ENCODE measurements at regions not wholly inside any gene's neighbourhood (a gene's known extent, or its start where the extent isn't known, plus 50 kb on each side); places are given as distances from the start of the nearest gene placed in this dataset.

DNA sequence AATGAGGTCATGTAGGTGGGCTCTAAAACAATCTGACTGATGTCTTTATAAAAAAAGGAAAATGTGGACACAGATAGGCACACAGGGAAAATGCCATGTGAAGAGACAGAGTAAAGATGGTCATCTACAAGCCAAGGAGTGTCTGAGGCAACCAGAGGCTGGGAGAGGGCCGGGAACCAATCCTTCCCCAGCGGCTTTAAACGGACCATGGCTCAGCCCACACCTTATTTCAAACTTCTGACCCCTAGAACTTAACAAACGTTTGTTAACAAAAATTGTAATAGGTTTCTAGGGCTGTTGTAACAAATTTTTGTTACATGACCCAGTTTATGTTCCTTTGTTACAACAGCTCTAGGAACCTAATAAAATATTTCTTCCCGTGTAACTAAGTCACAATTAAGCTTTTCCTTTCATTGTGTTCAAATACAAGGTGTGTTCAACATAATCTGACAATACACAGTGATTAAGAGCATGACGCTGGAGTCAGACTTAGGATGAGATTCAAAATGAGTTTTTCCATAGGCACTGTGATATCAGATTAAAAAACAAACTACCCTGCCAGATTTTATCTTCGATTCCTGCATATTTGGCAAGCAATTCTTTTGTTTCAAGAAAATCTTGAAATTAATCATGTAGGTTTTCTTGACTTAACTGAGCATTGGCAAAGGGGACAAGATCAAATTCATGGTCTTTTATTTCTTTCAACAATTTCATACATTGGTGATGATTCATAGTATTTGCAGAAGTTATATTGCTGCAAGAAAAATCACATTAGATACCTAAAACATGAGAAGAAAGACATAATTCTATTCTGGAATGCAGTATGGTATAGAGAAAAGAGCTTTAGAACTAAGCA is 169.5 kb upstream of the RIPOR2 start:
- H3T11ph ChIP-seq (ENCODE audit: low read length), result no peak overlapping the region
- H3K79me1 ChIP-seq (ENCODE audit: insufficient read depth, low read depth, low read length, poor library complexity, severe bottlenecking), result no peaks in the 10 kb centered on the region
- no peak overlapping the region for H2BK15ac ChIP-seq (ENCODE audit: low read depth, low read length)
- H3K9me3 ChIP-seq (ENCODE audit: control insufficient read depth, low read depth, low read length), result no peaks in the 10 kb centered on the region
- H4K91ac ChIP-seq (ENCODE audit: insufficient read length, low read depth, low read length), result no peak overlapping the region
- no peak overlapping the region for H2AFZ ChIP-seq (ENCODE audit: low read length)
- no peaks in the 10 kb centered on the region for H3K4me1 ChIP-seq (ENCODE audit: insufficient read depth, low read length)
- no peak overlapping the region for H2BK12ac ChIP-seq (ENCODE audit: insufficient read length, low read depth, low read length)
- H3K23ac ChIP-seq (ENCODE audit: insufficient read length, low read depth, low read length), result no peak overlapping the region
- no peak overlapping the region for H3K56ac ChIP-seq (ENCODE audit: insufficient read length, low read depth, low read length)
- H2BK20ac ChIP-seq (ENCODE audit: low read depth, low read length, poor library complexity, severe bottlenecking), result no peak overlapping the region
- no peak overlapping the region for H4K5ac ChIP-seq (ENCODE audit: insufficient read length, low read depth, low read length)
- H2AK5ac ChIP-seq (ENCODE audit: insufficient read length, low read length), result no peak overlapping the region
- H3K36me3 Mint-ChIP-seq (ENCODE audit: insufficient read depth in 1 of 3, low read depth in 3 of 3), result no peaks in the 10 kb centered on the region
- no peaks in the 10 kb centered on the region for H3K27me3 Mint-ChIP-seq (ENCODE audit: low read depth)
- TF ChIP-seq, protein P1, sequence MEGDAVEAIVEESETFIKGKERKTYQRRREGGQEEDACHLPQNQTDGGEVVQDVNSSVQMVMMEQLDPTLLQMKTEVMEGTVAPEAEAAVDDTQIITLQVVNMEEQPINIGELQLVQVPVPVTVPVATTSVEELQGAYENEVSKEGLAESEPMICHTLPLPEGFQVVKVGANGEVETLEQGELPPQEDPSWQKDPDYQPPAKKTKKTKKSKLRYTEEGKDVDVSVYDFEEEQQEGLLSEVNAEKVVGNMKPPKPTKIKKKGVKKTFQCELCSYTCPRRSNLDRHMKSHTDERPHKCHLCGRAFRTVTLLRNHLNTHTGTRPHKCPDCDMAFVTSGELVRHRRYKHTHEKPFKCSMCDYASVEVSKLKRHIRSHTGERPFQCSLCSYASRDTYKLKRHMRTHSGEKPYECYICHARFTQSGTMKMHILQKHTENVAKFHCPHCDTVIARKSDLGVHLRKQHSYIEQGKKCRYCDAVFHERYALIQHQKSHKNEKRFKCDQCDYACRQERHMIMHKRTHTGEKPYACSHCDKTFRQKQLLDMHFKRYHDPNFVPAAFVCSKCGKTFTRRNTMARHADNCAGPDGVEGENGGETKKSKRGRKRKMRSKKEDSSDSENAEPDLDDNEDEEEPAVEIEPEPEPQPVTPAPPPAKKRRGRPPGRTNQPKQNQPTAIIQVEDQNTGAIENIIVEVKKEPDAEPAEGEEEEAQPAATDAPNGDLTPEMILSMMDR (conservative IDR thresholded peaks at IDR 0.05), result no peak
- H3K18ac ChIP-seq (ENCODE audit: insufficient read length, low read depth, low read length), result no peak overlapping the region
- no peak overlapping the region for H4K8ac ChIP-seq (replicated peaks; ENCODE audit: insufficient read length, low read depth, low read length)
- no peak overlapping the region for H3K14ac ChIP-seq (ENCODE audit: insufficient read depth, low read length)
- H3K27me3 ChIP-seq (ENCODE audit: insufficient read depth, low read length), result no peaks in the 10 kb centered on the region
- H3K9me3 Mint-ChIP-seq, result no peaks in the 10 kb centered on the region
- no peak overlapping the region for H3K9ac ChIP-seq (ENCODE audit: extremely low read depth, insufficient read length, low read length)
- H3K4me2 ChIP-seq (ENCODE audit: insufficient read depth, insufficient read length, low read length), result no peak overlapping the region
- H3K4ac ChIP-seq (ENCODE audit: low read depth, low read length), result no peak overlapping the region
- no CpG with 5 or more reads among the region's 7 CpGs for WGBS (ENCODE audit: extremely low coverage, insufficient read length, low lambda C conversion rate)
- no peak overlapping the region for H3K27ac Mint-ChIP-seq
- peaks cover 2% of the 10 kb centered on the region in 2 experiments; a peak in 2 of 4 replicates for H3K4me1 Mint-ChIP-seq
- no peak overlapping the region for H3K27ac ChIP-seq (ENCODE audit: insufficient read length, low read depth, low read length)
- no peak overlapping the region for H2BK120ac ChIP-seq (ENCODE audit: low read depth, low read length, poor library complexity, severe bottlenecking)
- no peak overlapping the region for H3K4me3 Mint-ChIP-seq
- no peak overlapping the region for H2BK5ac ChIP-seq (ENCODE audit: insufficient read length, low read length)
- no peaks in the 10 kb centered on the region for H4K20me1 ChIP-seq (ENCODE audit: control insufficient read depth, insufficient read depth, insufficient read length)
- no peak for DNase-seq
- H3K23me2 ChIP-seq (ENCODE audit: insufficient read length, low read depth, low read length, poor library complexity, severe bottlenecking), result no peaks in the 10 kb centered on the region
- H3K79me2 ChIP-seq (ENCODE audit: insufficient read depth, low read length), result no peaks in the 10 kb centered on the region

Measured in H9 (cell line).